ENCODE measurements at regions not wholly inside any gene's neighbourhood (a gene's known extent, or its start where the extent isn't known, plus 50 kb on each side); places are given as distances from the start of the nearest gene placed in this dataset.
"Not testable (repeated sequence)": the region's sequence is repeated elsewhere in the genome, so short reads cannot be mapped to it uniquely, and the experiment has no call there.

- TF ChIP-seq, protein P1, sequence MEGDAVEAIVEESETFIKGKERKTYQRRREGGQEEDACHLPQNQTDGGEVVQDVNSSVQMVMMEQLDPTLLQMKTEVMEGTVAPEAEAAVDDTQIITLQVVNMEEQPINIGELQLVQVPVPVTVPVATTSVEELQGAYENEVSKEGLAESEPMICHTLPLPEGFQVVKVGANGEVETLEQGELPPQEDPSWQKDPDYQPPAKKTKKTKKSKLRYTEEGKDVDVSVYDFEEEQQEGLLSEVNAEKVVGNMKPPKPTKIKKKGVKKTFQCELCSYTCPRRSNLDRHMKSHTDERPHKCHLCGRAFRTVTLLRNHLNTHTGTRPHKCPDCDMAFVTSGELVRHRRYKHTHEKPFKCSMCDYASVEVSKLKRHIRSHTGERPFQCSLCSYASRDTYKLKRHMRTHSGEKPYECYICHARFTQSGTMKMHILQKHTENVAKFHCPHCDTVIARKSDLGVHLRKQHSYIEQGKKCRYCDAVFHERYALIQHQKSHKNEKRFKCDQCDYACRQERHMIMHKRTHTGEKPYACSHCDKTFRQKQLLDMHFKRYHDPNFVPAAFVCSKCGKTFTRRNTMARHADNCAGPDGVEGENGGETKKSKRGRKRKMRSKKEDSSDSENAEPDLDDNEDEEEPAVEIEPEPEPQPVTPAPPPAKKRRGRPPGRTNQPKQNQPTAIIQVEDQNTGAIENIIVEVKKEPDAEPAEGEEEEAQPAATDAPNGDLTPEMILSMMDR (IDR thresholded peaks at IDR 0.05), result no peak
- Histone ChIP-seq H3K4me3 (no peak overlapping the region), H3K27me3 (replicated peaks; ENCODE audit: insufficient read depth) (no peaks in the 10 kb centered on the region), H3K36me3 (no peaks in the 10 kb centered on the region), H3K9me3 (no peaks in the 10 kb centered on the region), H3K27ac (no peak overlapping the region), H3K4me1 (ENCODE audit: control insufficient read depth in 1 of 2, low read depth in 2 of 2) (no peaks in the 10 kb centered on the region)
- ATAC-seq (ENCODE audit: insufficient number of reproducible peaks, low FRiP score, low read depth), result no peak
- DNase-seq (ENCODE audit: low spot score), result no peak
These were observed 677.4 kb upstream of the PABPC4L start for GRCh38 chr4:134879019-134879418.

GRCh38 chr4:134867027-134867426, 665.4 kb upstream of the PABPC4L start:
- TF ChIP-seq, protein P1 (IDR thresholded peaks at IDR 0.05), result no peak
- no peak for ATAC-seq (ENCODE audit: insufficient number of reproducible peaks, low FRiP score, low read depth)
- DNase-seq (ENCODE audit: low spot score), result no peak

GRCh38 chr4:134865675-134866074, 664.1 kb upstream of the PABPC4L start:
- TF ChIP-seq, protein P1 (IDR thresholded peaks at IDR 0.05), result no peak
- no peak overlapping the region for H3K4me3 ChIP-seq
- no peaks in the 10 kb centered on the region for H3K9me3 ChIP-seq
- no peak overlapping the region for H3K27ac ChIP-seq
- no peaks in the 10 kb centered on the region for H3K36me3 ChIP-seq
- H3K27me3 ChIP-seq (replicated peaks; ENCODE audit: insufficient read depth), result no peaks in the 10 kb centered on the region
- H3K4me1 ChIP-seq (ENCODE audit: control insufficient read depth in 1 of 2, low read depth in 2 of 2), result no peaks in the 10 kb centered on the region
- no peak for DNase-seq (ENCODE audit: low spot score)
- no peak for ATAC-seq (ENCODE audit: insufficient number of reproducible peaks, low FRiP score, low read depth)

More at GRCh38 chr4:134867027-134867426, 665.4 kb upstream of the PABPC4L start:
- H3K4me3 ChIP-seq, result no peak overlapping the region
- no peaks in the 10 kb centered on the region for H3K4me1 ChIP-seq (ENCODE audit: control insufficient read depth in 1 of 2, low read depth in 2 of 2)
- H3K9me3 ChIP-seq, result no peaks in the 10 kb centered on the region
- H3K36me3 ChIP-seq, result no peaks in the 10 kb centered on the region
- H3K27ac ChIP-seq, result no peak overlapping the region
- H3K27me3 ChIP-seq (replicated peaks; ENCODE audit: insufficient read depth), result no peaks in the 10 kb centered on the region

GRCh38 chr4:134862116-134862515, 660.5 kb upstream of the PABPC4L start:
- no peak overlapping the region for H3K27ac ChIP-seq
- TF ChIP-seq, protein P1 (IDR thresholded peaks at IDR 0.05), result no peak
- ATAC-seq (ENCODE audit: insufficient number of reproducible peaks, low FRiP score, low read depth), result no peak

DNA sequence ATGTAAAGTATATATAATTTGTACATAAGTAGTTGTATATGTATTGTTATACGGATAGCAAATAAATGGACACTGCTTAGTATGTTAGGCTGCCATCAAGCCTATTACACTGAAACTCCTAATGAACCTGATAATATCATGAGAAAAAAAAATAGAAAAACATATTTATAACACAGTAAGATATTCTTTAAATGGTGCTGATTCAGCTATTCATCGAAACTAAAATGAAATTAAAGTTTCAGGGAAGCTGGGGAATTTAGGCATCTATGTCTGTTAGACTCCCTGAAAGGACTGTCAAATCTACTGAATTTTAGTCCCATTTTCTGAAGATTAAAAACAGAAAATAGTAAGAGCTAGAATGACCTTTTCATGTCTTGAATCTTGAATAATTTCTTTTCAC, 647.1 kb upstream of the PABPC4L start:
- TF ChIP-seq, protein P1 (IDR thresholded peaks at IDR 0.05), result no peak
- Histone ChIP-seq H3K4me1 (ENCODE audit: control insufficient read depth in 1 of 2, low read depth in 2 of 2) (no peaks in the 10 kb centered on the region), H3K27ac (no peak overlapping the region), H3K27me3 (replicated peaks; ENCODE audit: insufficient read depth) (no peaks in the 10 kb centered on the region), H3K36me3 (no peaks in the 10 kb centered on the region), H3K9me3 (no peaks in the 10 kb centered on the region), H3K4me3 (no peak overlapping the region)
- ATAC-seq (ENCODE audit: insufficient number of reproducible peaks, low FRiP score, low read depth) (no peak), DNase-seq (ENCODE audit: low spot score) (no peak)

More at GRCh38 chr4:134862116-134862515, 660.5 kb upstream of the PABPC4L start:
- no peak for DNase-seq (ENCODE audit: low spot score)
- H3K36me3 ChIP-seq, result no peaks in the 10 kb centered on the region
- no peak overlapping the region for H3K4me3 ChIP-seq
- no peaks in the 10 kb centered on the region for H3K9me3 ChIP-seq
- no peaks in the 10 kb centered on the region for H3K27me3 ChIP-seq (replicated peaks; ENCODE audit: insufficient read depth)
- no peaks in the 10 kb centered on the region for H3K4me1 ChIP-seq (ENCODE audit: control insufficient read depth in 1 of 2, low read depth in 2 of 2)

GRCh38 chr4:134830741-134831140, 629.2 kb upstream of the PABPC4L start:
- not testable (repeated sequence) for H3K36me3 ChIP-seq; DNase-seq (ENCODE audit: low spot score); ATAC-seq (ENCODE audit: insufficient number of reproducible peaks, low FRiP score, low read depth); H3K9me3 ChIP-seq; H3K27ac ChIP-seq; H3K4me1 ChIP-seq (ENCODE audit: control insufficient read depth in 1 of 2, low read depth in 2 of 2); H3K4me3 ChIP-seq; H3K27me3 ChIP-seq (replicated peaks; ENCODE audit: insufficient read depth)
